NT2/D1 (cell line): ENCODE measurements at regions not wholly inside any gene's neighbourhood (a gene's known extent, or its start where the extent isn't known, plus 50 kb on each side); places are given as distances from the start of the nearest gene placed in this dataset.

Experiments
- YY1 ChIP-seq: IDR thresholded peaks from 2 replicates; pipeline ENCODE4 v1.6.1; 2011; ENCODE audit not compliant: insufficient read length, insufficient read depth
- ZNF274 ChIP-seq: IDR thresholded peaks from 2 replicates; pipeline ENCODE4 v1.6.1; 2011; ENCODE audit warnings: mild to moderate bottlenecking, low read depth, low read length

- TF ChIP-seq YY1, result no peak
- TF ChIP-seq ZNF274, result no peak
These were observed 890.4 kb downstream of the SH3BGRL start for GRCh38 chrX:82092307-82092706.
